ENCODE measurements at regions not wholly inside any gene's neighbourhood (a gene's known extent, or its start where the extent isn't known, plus 50 kb on each side); places are given as distances from the start of the nearest gene placed in this dataset.
"Not testable (repeated sequence)": the region's sequence is repeated elsewhere in the genome, so short reads cannot be mapped to it uniquely, and the experiment has no call there.

GRCh38 chr9:36521148-36521547, 51.5 kb upstream of the MELK start:
- peaks cover 1% of the 10 kb centered on the region for H3K4me1 Mint-ChIP-seq
- no peaks in the 10 kb centered on the region for H3K9me3 Mint-ChIP-seq
- no peak overlapping the region for H3K27ac Mint-ChIP-seq
- H3K27me3 Mint-ChIP-seq = peaks cover 2% of the 10 kb centered on the region
- H3K4me3 Mint-ChIP-seq = no peak overlapping the region
- no peak for ATAC-seq (ENCODE audit: low read depth)
- no peak for DNase-seq
- POLR2A ChIA-PET = no interaction called here
- H3K36me3 Mint-ChIP-seq = no peaks in the 10 kb centered on the region

DNA sequence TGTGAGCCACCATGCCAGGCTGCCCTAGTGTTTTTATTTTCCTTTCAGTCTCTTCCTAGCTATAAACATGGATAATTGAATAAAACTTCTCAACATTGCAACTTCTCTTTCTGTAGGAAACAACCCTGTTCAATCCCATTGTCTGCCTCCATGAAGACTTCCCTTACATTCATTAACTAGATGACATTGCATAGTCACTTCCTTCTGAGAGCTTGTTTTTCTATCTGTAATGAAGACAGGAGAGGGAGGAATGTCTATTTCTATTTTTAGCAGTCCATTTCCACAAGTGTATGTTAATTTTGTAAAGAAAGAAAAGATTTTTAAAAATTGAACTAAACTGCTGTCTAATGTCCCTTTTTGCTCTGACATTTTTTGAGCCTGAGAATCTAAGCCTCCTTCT, 55.6 kb upstream of the MELK start:
- Mint-ChIP-seq H3K27me3 (peaks cover 2% of the 10 kb centered on the region), H3K9me3 (no peaks in the 10 kb centered on the region), H3K27ac (no peak overlapping the region), H3K4me1 (peaks cover 1% of the 10 kb centered on the region), H3K4me3 (no peak overlapping the region), H3K36me3 (no peaks in the 10 kb centered on the region)
- DNase-seq (no peak), ATAC-seq (ENCODE audit: low read depth) (no peak)
- POLR2A ChIA-PET = interaction anchor here (0.6 kb wide), 2 partner anchors 15 to 228 kb away, joined by 5 to 6 read pairs; no protein-coding TSS in a partner anchor

GRCh38 chr9:36504156-36504555, 68.5 kb upstream of the MELK start:
- peak overlapping the region; percentile 12 for H3K4me3 Mint-ChIP-seq
- no peaks in the 10 kb centered on the region for H3K9me3 Mint-ChIP-seq
- H3K4me1 Mint-ChIP-seq = peaks cover 28% of the 10 kb centered on the region
- peak overlapping the region; percentile 81 for H3K27ac Mint-ChIP-seq
- DNase-seq (no peak), ATAC-seq (ENCODE audit: low read depth) (peak; percentile 64)
- H3K27me3 Mint-ChIP-seq = no peaks in the 10 kb centered on the region
- POLR2A ChIA-PET = interaction anchor here (0.6 to 2.0 kb wide), 5 partner anchors 16 to 983 kb away, joined by 3 to 22 read pairs (median 3); no protein-coding TSS in a partner anchor
- H3K36me3 Mint-ChIP-seq = peaks cover 1% of the 10 kb centered on the region

- H3K4me3 Mint-ChIP-seq = peak overlapping the region; percentile 12
- H3K9me3 Mint-ChIP-seq = no peaks in the 10 kb centered on the region
- ATAC-seq (ENCODE audit: low read depth) (peak; percentile 38), DNase-seq (no peak)
- POLR2A ChIA-PET = interaction anchor here (0.6 to 2.0 kb wide), 5 partner anchors 15 to 984 kb away, joined by 3 to 22 read pairs (median 3); no protein-coding TSS in a partner anchor
- peak overlapping the region; percentile 81 for H3K27ac Mint-ChIP-seq
- H3K36me3 Mint-ChIP-seq = peaks cover 1% of the 10 kb centered on the region
- peaks cover 26% of the 10 kb centered on the region for H3K4me1 Mint-ChIP-seq
- no peaks in the 10 kb centered on the region for H3K27me3 Mint-ChIP-seq
Observed at GRCh38 chr9:36503172-36504088, 69.3 kb upstream of the MELK start.

DNA sequence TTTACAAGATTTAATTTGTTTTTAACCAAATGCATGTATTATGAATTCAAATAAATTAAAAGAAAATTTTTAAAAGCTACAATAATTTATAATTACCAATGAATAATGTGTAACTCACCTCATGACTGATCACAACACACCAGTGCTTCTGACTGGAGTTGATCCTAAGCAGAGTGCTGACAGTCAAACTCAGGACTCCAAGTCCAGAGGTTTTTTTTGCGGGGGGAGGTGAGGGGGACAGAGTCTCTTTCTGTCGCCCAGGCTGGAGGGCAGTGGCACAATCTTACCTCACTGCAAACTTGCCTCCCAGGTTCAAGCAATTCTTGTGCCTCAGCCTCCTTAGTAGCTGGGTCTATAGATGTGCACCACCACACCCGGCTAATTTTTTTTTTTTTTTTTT, 71.0 kb upstream of the MELK start:
- H3K27ac Mint-ChIP-seq = no peak overlapping the region
- no peaks in the 10 kb centered on the region for H3K9me3 Mint-ChIP-seq
- no peak for ATAC-seq (ENCODE audit: low read depth)
- H3K4me3 Mint-ChIP-seq = no peak overlapping the region
- H3K36me3 Mint-ChIP-seq = peaks cover 1% of the 10 kb centered on the region
- H3K27me3 Mint-ChIP-seq = no peaks in the 10 kb centered on the region
- peaks cover 26% of the 10 kb centered on the region for H3K4me1 Mint-ChIP-seq
- no peak for DNase-seq
- POLR2A ChIA-PET = interaction anchor here (0.6 to 1.5 kb wide), 4 partner anchors 8 to 15 kb away, joined by 3 to 7 read pairs (median 5); no protein-coding TSS in a partner anchor

- POLR2A ChIA-PET = interaction anchor here (1.2 to 1.5 kb wide), 3 partner anchors 9 to 15 kb away, joined by 5 to 7 read pairs (median 5); no protein-coding TSS in a partner anchor
- H3K36me3 Mint-ChIP-seq = not testable (repeated sequence)
Observed at GRCh38 chr9:36500931-36501330, 71.8 kb upstream of the MELK start.

GRCh38 chr9:36499174-36499890, 73.4 kb upstream of the MELK start:
- DNase-seq = no peak
- no peaks in the 10 kb centered on the region for H3K27me3 Mint-ChIP-seq
- H3K4me3 Mint-ChIP-seq = no peak overlapping the region
- peaks cover 33% of the 10 kb centered on the region for H3K4me1 Mint-ChIP-seq
- POLR2A ChIA-PET = no interaction called here
- no peak overlapping the region for H3K27ac Mint-ChIP-seq
- H3K36me3 Mint-ChIP-seq = peaks cover 1% of the 10 kb centered on the region
- H3K9me3 Mint-ChIP-seq = no peaks in the 10 kb centered on the region
- ATAC-seq (ENCODE audit: low read depth) = no peak

More at GRCh38 chr9:36500931-36501330, 71.8 kb upstream of the MELK start:
- H3K27me3 Mint-ChIP-seq; ATAC-seq (ENCODE audit: low read depth); H3K9me3 Mint-ChIP-seq; DNase-seq; H3K4me3 Mint-ChIP-seq: not testable (repeated sequence)
- peaks cover 26% of the 10 kb centered on the region for H3K4me1 Mint-ChIP-seq
- peak overlapping the region; percentile 43 for H3K27ac Mint-ChIP-seq

DNA sequence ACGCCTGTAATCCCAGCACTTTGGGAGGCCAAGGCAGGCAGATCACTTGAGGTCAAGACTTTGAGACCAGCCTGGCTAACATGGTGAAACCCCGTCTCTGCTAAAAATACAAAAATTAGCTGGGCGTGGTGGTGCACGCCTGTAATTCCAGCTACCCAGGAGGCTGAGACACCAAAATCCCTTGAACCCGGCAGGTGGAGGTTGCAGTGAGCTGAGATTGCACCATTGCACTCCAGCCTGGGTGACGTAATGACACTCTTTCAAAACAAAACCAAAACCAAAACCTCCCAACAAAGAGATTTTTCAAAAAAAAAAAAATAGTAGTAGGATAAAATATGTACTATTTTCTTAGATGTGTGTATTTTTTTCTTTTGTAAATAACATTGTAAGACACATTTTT, 79.1 kb upstream of the MELK start:
- not testable (repeated sequence) for ATAC-seq (ENCODE audit: low read depth); H3K27me3 Mint-ChIP-seq; H3K9me3 Mint-ChIP-seq; H3K36me3 Mint-ChIP-seq
- POLR2A ChIA-PET = interaction anchor here (0.6 kb wide), 1 partner anchor 9 kb away, joined by 3 read pairs; no protein-coding TSS in a partner anchor
- H3K27ac Mint-ChIP-seq = peak overlapping the region; percentile 89
- H3K4me1 Mint-ChIP-seq = peaks cover 36% of the 10 kb centered on the region
- peak; percentile 49 for DNase-seq
- peak overlapping the region; percentile 82 for H3K4me3 Mint-ChIP-seq

GRCh38 chr9:36492865-36493264, 79.8 kb upstream of the MELK start:
- POLR2A ChIA-PET = interaction anchor here (1.9 kb wide), 1 partner anchor 8 kb away, joined by 5 read pairs; no protein-coding TSS in a partner anchor
- Mint-ChIP-seq H3K4me1 (peaks cover 43% of the 10 kb centered on the region), H3K36me3 (no peaks in the 10 kb centered on the region)

DNA sequence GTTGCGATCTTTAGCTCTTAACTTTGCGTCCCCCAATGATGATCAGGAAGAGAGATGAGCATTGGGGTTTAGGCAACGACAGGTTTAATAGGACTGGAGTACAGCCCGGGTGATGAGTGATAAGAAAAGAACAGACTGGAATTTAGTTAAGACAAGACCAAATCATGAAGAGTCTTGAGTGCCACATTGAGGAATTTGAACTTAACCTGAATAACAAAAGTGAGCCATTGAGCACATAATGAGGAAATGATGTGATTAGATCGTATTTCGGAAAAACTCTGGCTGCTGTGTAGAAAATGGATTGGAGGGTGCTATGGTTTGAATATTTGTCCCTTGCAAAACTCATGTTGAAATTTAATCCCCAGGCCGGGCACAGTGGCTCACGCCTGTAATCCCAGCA, 83.2 kb upstream of the MELK start:
- POLR2A ChIA-PET = interaction anchor here (2.4 to 5.9 kb wide), 2 partner anchors 14 to 31 kb away, joined by 22 to 60 read pairs; no protein-coding TSS in a partner anchor
- ATAC-seq (ENCODE audit: low read depth) (no peak), DNase-seq (no peak)
- H3K4me1 Mint-ChIP-seq = peaks cover 48% of the 10 kb centered on the region
- peaks cover 5% of the 10 kb centered on the region for H3K36me3 Mint-ChIP-seq
- no peaks in the 10 kb centered on the region for H3K9me3 Mint-ChIP-seq
- H3K4me3 Mint-ChIP-seq = peak overlapping the region; percentile 90
- H3K27me3 Mint-ChIP-seq = no peaks in the 10 kb centered on the region
- H3K27ac Mint-ChIP-seq = peak overlapping the region; percentile 59

More at GRCh38 chr9:36492865-36493264, 79.8 kb upstream of the MELK start:
- ATAC-seq (ENCODE audit: low read depth) (peak; percentile 58), DNase-seq (no peak)
- H3K9me3 Mint-ChIP-seq = no peaks in the 10 kb centered on the region
- no peaks in the 10 kb centered on the region for H3K27me3 Mint-ChIP-seq
- peak overlapping the region; percentile 79 for H3K27ac Mint-ChIP-seq
- peak overlapping the region; percentile 79 for H3K4me3 Mint-ChIP-seq

DNA sequence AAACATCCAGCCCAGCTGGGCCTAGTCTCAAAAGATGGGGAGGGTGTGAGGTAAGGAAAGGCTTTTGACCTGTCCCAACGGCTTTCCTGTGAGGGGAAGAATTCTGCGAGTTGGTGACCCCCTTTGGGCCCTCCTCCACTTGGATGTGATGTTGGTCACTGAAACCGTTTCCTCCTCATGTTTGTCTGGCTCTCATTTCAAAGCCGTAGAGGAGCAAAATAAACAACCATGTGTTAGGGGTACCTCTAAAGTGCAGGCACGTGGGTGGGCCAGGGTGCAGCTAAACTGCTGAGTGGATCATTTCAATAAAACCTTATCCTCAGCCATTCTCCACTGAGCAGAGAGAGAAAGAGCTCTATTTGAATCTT, 84.3 kb upstream of the MELK start:
- H3K9me3 Mint-ChIP-seq = no peaks in the 10 kb centered on the region
- peaks cover 8% of the 10 kb centered on the region for H3K36me3 Mint-ChIP-seq
- H3K27ac Mint-ChIP-seq = peak overlapping the region; percentile 98
- H3K27me3 Mint-ChIP-seq = no peaks in the 10 kb centered on the region
- POLR2A ChIA-PET = interaction anchor here (0.6 to 5.9 kb wide), 14 partner anchors 9 to 231 kb away, joined by 3 to 60 read pairs (median 6); partner anchors contain the start of gene RNF38
- H3K4me3 Mint-ChIP-seq = peak overlapping the region; percentile 90
- ATAC-seq (ENCODE audit: low read depth) (no peak), DNase-seq (no peak)
- H3K4me1 Mint-ChIP-seq = peaks cover 48% of the 10 kb centered on the region

DNA sequence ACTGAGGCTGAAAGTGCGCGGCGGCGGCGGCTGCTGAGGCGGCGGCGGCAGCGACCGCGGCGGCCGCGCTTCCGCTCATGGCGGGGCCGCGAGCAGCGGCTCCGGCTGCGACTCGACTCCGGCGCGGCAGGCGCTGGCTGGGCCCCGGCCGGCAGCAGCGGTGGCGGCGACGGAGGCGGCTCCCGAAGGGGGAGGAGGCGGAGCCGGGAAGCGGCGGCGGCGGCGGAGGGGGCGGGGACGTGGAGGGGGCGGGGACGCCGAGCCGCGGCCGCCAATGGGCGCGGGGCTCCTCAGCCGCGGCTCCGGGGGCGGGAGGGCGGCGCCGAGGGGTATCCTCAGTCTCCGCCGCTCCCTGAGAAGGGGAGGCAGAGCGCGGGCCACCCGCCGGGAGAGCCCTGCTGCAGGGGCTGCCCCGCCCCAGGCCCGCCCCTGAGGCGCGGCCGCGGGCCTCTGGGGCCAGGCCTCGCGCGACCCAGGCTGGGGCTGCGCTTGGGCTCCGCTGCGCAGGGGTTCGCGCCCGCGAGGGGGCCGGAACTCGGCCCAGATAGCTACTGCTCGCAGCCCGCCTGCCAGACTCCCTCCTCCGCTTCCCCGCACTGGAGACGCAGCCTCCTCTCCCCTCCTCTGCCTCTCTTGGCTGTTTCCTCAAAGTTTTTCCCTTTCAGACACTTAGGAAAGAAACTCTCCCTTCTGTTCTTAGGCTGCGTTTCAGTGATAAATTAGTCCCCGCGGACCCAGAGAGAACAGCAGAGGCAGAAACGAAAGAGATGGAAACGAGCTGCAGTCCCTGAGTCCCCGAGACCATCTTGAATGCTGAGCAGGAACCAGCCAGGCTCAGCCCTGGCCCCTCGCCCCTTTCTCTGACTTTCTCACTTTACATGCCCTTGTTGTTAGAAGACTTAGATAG, 85.0 kb upstream of the MELK start:
- ATAC-seq (ENCODE audit: low read depth) = peak; percentile 95
- POLR2A ChIA-PET = interaction anchor here (0.6 to 5.9 kb wide), 15 partner anchors 9 to 230 kb away, joined by 3 to 60 read pairs (median 6); partner anchors contain the start of gene RNF38
- no peaks in the 10 kb centered on the region for H3K9me3 Mint-ChIP-seq

More for the DNA sequence above, 85.0 kb upstream of the MELK start:
- Mint-ChIP-seq H3K4me3 (peak overlapping the region; percentile 90), H3K27ac (peak overlapping the region; percentile 98), H3K27me3 (no peaks in the 10 kb centered on the region), H3K4me1 (peaks cover 44% of the 10 kb centered on the region), H3K36me3 (peaks cover 12% of the 10 kb centered on the region)
- DNase-seq = peak; percentile 94
